Liver (tissue), 8 donors: ENCODE measurements at regions not wholly inside any gene's neighbourhood (a gene's known extent, or its start where the extent isn't known, plus 50 kb on each side); places are given as distances from the start of the nearest gene placed in this dataset.

Experiments used
- DNase-seq: peaks from one replicate; pipeline ENCODE4 v3.0.0-alpha.2; 2017; ENCODE audit warnings: low spot score
- H3K27ac ChIP-seq, 2 donors: one replicate each; pipeline ENCODE4 v1.7.0; 2013; ENCODE audit warnings: inconsistent platforms in 2 of 2, low read length in 2 of 2, control low read depth in 1 of 2, low read depth in 1 of 2, mild to moderate bottlenecking in 1 of 2
- H3K27me3 ChIP-seq, 4 donors: one replicate each; pipeline versions ENCODE4 v1.6.1 to v1.7.0; 2013; ENCODE audit warnings: low read length in 3 of 4, inconsistent platforms in 1 of 4, mild to moderate bottlenecking in 1 of 4, moderate library complexity in 1 of 4; ENCODE audit not compliant: control insufficient read depth in 4 of 4, insufficient read depth in 4 of 4
- H3K36me3 ChIP-seq, 4 donors: one replicate each; pipeline versions ENCODE4 v1.6.1 to v1.7.0; 2013; ENCODE audit warnings: low read length in 3 of 4, mild to moderate bottlenecking in 3 of 4, low read depth in 1 of 4, moderate library complexity in 1 of 4; ENCODE audit not compliant: control insufficient read depth in 4 of 4, insufficient read depth in 3 of 4
- H3K4me1 ChIP-seq, 4 donors: one replicate each; pipeline versions ENCODE4 v1.6.1 to v1.7.0; 2013; ENCODE audit warnings: low read length in 3 of 4, mild to moderate bottlenecking in 3 of 4, moderate library complexity in 1 of 4; ENCODE audit not compliant: control insufficient read depth in 4 of 4, insufficient read depth in 4 of 4
- H3K4me3 ChIP-seq, 3 donors: one replicate each; pipeline versions ENCODE4 v1.6.1 to v1.7.0; 2013; ENCODE audit warnings: low read length in 3 of 3, control low read depth in 1 of 3, low read depth in 1 of 3, mild to moderate bottlenecking in 1 of 3
- H3K9ac ChIP-seq, 2 donors: one replicate each; pipeline ENCODE4 v1.7.0; 2013; ENCODE audit warnings: low read length in 2 of 2, mild to moderate bottlenecking in 2 of 2, moderate library complexity in 2 of 2, control low read depth in 1 of 2, low read depth in 1 of 2
- H3K9me3 ChIP-seq, 4 donors: one replicate each; pipeline versions ENCODE4 v1.6.1 to v1.7.0; 2013; ENCODE audit warnings: low read length in 3 of 4; ENCODE audit not compliant: control insufficient read depth in 4 of 4
- ATF3 ChIP-seq: IDR thresholded peaks from 2 replicates; pipeline ENCODE4 v1.6.1; 2016; ENCODE audit warnings: antibody characterized with exemption
- CTCF ChIP-seq: fragments of 150-350 bp; IDR thresholded peaks from 2 replicates; pipeline ENCODE4 v1.5.1; 2017; ENCODE audit warnings: improper control_type of control experiment, low read depth, low read length; ENCODE audit not compliant: missing input control
- EGR1 ChIP-seq, 2 donors: IDR thresholded peaks; 2 replicates each; pipeline ENCODE4 v1.6.1; 2016 to 2018; ENCODE audit warnings: antibody characterized with exemption in 2 of 2, low read depth in 2 of 2
- FOXA1 ChIP-seq: IDR thresholded peaks from 2 replicates; pipeline ENCODE4 v1.6.1; 2016; ENCODE audit warnings: antibody characterized with exemption
- FOXA2 ChIP-seq: IDR thresholded peaks from 2 replicates; pipeline ENCODE4 v1.6.1; 2016; ENCODE audit warnings: antibody characterized with exemption
- GABPA ChIP-seq, 2 donors: IDR thresholded peaks in 1 of 2; conservative IDR thresholded peaks in 1 of 2; 2 replicates each; pipeline ENCODE4 v1.6.1; 2016; ENCODE audit warnings: antibody characterized with exemption in 2 of 2, mild to moderate bottlenecking in 1 of 2, moderate library complexity in 1 of 2
- HNF4A ChIP-seq, 2 donors: conservative IDR thresholded peaks; 2 replicates each; pipeline ENCODE4 v1.6.1; 2016; ENCODE audit warnings: antibody characterized with exemption in 2 of 2, mild to moderate bottlenecking in 2 of 2
- JUND ChIP-seq, 2 donors: IDR thresholded peaks; 2 replicates each; pipeline ENCODE4 v1.6.1; 2016; ENCODE audit warnings: antibody characterized with exemption in 2 of 2
- NR2F2 ChIP-seq: IDR thresholded peaks from 2 replicates; pipeline ENCODE4 v1.6.1; 2016; ENCODE audit warnings: antibody characterized with exemption
- RAD21 ChIP-seq, 2 donors: IDR thresholded peaks; 2 replicates each; pipeline ENCODE4 v1.6.1; 2016; ENCODE audit warnings: antibody characterized with exemption in 2 of 2, mild to moderate bottlenecking in 2 of 2
- REST ChIP-seq: IDR thresholded peaks from 2 replicates; pipeline ENCODE4 v1.6.1; 2016; ENCODE audit warnings: antibody characterized with exemption, mild to moderate bottlenecking
- RXRA ChIP-seq, 2 donors: IDR thresholded peaks; 2 replicates each; pipeline ENCODE4 v1.6.1; 2017 to 2018; ENCODE audit warnings: antibody characterized with exemption in 2 of 2, mild to moderate bottlenecking in 1 of 2
- SP1 ChIP-seq: IDR thresholded peaks from 2 replicates; pipeline ENCODE4 v1.6.1; 2018; ENCODE audit warnings: antibody characterized with exemption, mild to moderate bottlenecking
- TAF1 ChIP-seq: conservative IDR thresholded peaks from 2 replicates; pipeline ENCODE4 v1.6.1; 2016; ENCODE audit warnings: antibody characterized with exemption, mild to moderate bottlenecking
- ZBTB33 ChIP-seq: IDR thresholded peaks from 2 replicates; pipeline ENCODE4 v1.6.1; 2016; ENCODE audit warnings: antibody characterized with exemption
- WGBS: extraction: QIAGEN DNeasy Blood & Tissue Kit; methylation state at CpG from one replicate; pipeline ENCODE4 v1.1.7; 2013; 5-methylcytosine and 5-hydroxymethylcytosine counted together
- donor health status: healthy.
- donor health status: healthy.
- donor health status: healthy.
- donor health status: healthy.
- donor health status: healthy.

- Histone ChIP-seq H3K9me3 (peaks cover 0 to 4% (median 0%) of the 10 kb centered on the region in 4 donors), H3K27ac (no peak overlapping the region), H3K27me3 (peaks cover 0 to 2% (median 0%) of the 10 kb centered on the region in 4 donors), H3K36me3 (no peaks in the 10 kb centered on the region), H3K4me1 (no peaks in the 10 kb centered on the region), H3K4me3 (no peak overlapping the region), H3K9ac (no peak overlapping the region)
- TF ChIP-seq TAF1: no peak
- no peak for TF ChIP-seq RXRA (IDR thresholded peaks at IDR 0.05)
- TF ChIP-seq HNF4A (conservative IDR thresholded peaks at IDR 0.05): no peak
- no peak for TF ChIP-seq SP1
- TF ChIP-seq EGR1 (IDR thresholded peaks at IDR 0.05; ENCODE audit: low read depth in 2 of 2): no peak
- TF ChIP-seq JUND (IDR thresholded peaks at IDR 0.05): no peak
- no peak for TF ChIP-seq FOXA2
- TF ChIP-seq NR2F2: no peak
- no peak for TF ChIP-seq REST
- no peak for TF ChIP-seq GABPA (IDR thresholded peaks at IDR 0.05 in 1 of 2, conservative IDR thresholded peaks at IDR 0.05 in 1 of 2)
- TF ChIP-seq ATF3: no peak
- WGBS: 78% methylated on average over 9 of the region's 9 CpGs
- DNase-seq: no peak
Measured at GRCh38 chr14:80378084-80378690, 166.9 kb upstream of the DIO2 start.

GRCh38 chr14:80364816-80365215 is 153.5 kb upstream of the DIO2 start:
- no peak for DNase-seq
- H3K27ac ChIP-seq: no peak overlapping the region
- H3K9ac ChIP-seq: no peak overlapping the region
- TF ChIP-seq EGR1 (IDR thresholded peaks at IDR 0.05; ENCODE audit: low read depth in 2 of 2) (no peak), ZBTB33 (no peak), FOXA1 (no peak)
- 24% methylated on average over 2 of the region's 2 CpGs for WGBS
- no peaks in the 10 kb centered on the region for H3K36me3 ChIP-seq
- no peak overlapping the region for H3K4me3 ChIP-seq
- H3K9me3 ChIP-seq: no peaks in the 10 kb centered on the region
- H3K4me1 ChIP-seq: no peaks in the 10 kb centered on the region
- H3K27me3 ChIP-seq: peaks cover 0 to 2% (median 0%) of the 10 kb centered on the region in 4 donors

GRCh38 chr14:80364274-80364673 is 153.0 kb upstream of the DIO2 start:
- WGBS: 25% methylated on average over 1 of the region's 1 CpG
- no peak for DNase-seq
- TF ChIP-seq RXRA (IDR thresholded peaks at IDR 0.05): no peak
- TF ChIP-seq RAD21 (IDR thresholded peaks at IDR 0.05): peak; percentile 32 to 36
- TF ChIP-seq TAF1: no peak
- TF ChIP-seq JUND (IDR thresholded peaks at IDR 0.05): no peak
- no peak for TF ChIP-seq ATF3
- TF ChIP-seq EGR1 (IDR thresholded peaks at IDR 0.05; ENCODE audit: low read depth in 2 of 2): no peak
- no peak for TF ChIP-seq REST
- TF ChIP-seq CTCF: no peak
- TF ChIP-seq SP1: no peak

More at GRCh38 chr14:80364274-80364673, 153.0 kb upstream of the DIO2 start:
- no peak overlapping the region for H3K4me3 ChIP-seq
- no peaks in the 10 kb centered on the region for H3K9me3 ChIP-seq
- H3K4me1 ChIP-seq: no peaks in the 10 kb centered on the region
- no peak overlapping the region for H3K27ac ChIP-seq
- H3K9ac ChIP-seq: no peak overlapping the region
- H3K36me3 ChIP-seq: no peaks in the 10 kb centered on the region
- peaks cover 0 to 2% (median 0%) of the 10 kb centered on the region in 4 donors for H3K27me3 ChIP-seq
